Liver (tissue), 3 donors: ENCODE measurements at regions not wholly inside any gene's neighbourhood (a gene's known extent, or its start where the extent isn't known, plus 50 kb on each side); places are given as distances from the start of the nearest gene placed in this dataset.

ENCODE experiments used
- CTCF ChIP-seq: fragments of 150-350 bp; IDR thresholded peaks from 2 replicates; pipeline ENCODE4 v1.5.1; 2017; ENCODE audit warnings: improper control_type of control experiment, low read depth, low read length; ENCODE audit not compliant: missing input control
- FOXA1 ChIP-seq: IDR thresholded peaks from 2 replicates; pipeline ENCODE4 v1.6.1; 2016; ENCODE audit warnings: antibody characterized with exemption
- RAD21 ChIP-seq, 2 donors: IDR thresholded peaks; 2 replicates each; pipeline ENCODE4 v1.6.1; 2016; ENCODE audit warnings: antibody characterized with exemption in 2 of 2, mild to moderate bottlenecking in 2 of 2
- TF ChIP-seq, protein P1 (sequence below): IDR thresholded peaks from 2 replicates; pipeline ENCODE4 v1.6.1; 2016; ENCODE audit warnings: antibody characterized with exemption
- donor health status: healthy.
- donor health status: healthy.

DNA sequence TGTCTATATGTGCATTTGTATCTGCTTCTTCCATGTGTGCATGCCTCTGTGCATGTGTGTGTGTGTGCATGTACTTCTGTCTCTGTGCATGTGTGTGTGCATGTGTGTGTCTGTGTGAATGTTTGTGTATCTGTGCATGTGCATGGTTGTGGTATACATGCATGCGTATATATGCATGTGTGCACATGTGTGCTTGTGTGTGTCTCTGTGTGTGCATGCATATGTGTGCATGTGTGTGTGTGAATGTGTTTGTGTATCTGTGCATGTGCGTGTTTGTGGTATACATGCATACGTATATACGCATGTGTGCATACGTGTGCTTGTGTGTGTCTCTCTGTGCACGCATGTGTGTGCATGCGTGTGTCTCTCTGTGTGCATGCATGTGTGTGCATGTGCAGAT lies 363.2 kb upstream of the SFSWAP start:
- TF ChIP-seq FOXA1: no peak
- TF ChIP-seq, protein P1, sequence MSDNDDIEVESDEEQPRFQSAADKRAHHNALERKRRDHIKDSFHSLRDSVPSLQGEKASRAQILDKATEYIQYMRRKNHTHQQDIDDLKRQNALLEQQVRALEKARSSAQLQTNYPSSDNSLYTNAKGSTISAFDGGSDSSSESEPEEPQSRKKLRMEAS: no peak
- TF ChIP-seq CTCF: no peak
- no peak for TF ChIP-seq RAD21 (IDR thresholded peaks at IDR 0.05)
